ENCODE measurements at regions not wholly inside any gene's neighbourhood (a gene's known extent, or its start where the extent isn't known, plus 50 kb on each side); places are given as distances from the start of the nearest gene placed in this dataset.

- no peak for TF ChIP-seq CTCF (IDR thresholded peaks at IDR 0.05; ENCODE audit: low read depth, low read length)
- no peak for TF ChIP-seq POLR2A (IDR thresholded peaks at IDR 0.05; ENCODE audit: extremely low read depth, insufficient read length)
- TF ChIP-seq MAX (IDR thresholded peaks at IDR 0.05; ENCODE audit: low read depth, low read length) = no peak
- TF ChIP-seq MYC (IDR thresholded peaks at IDR 0.05; ENCODE audit: low read depth, low read length) = no peak
Measured at GRCh38 chr21:27406300-27407009, 439.6 kb upstream of the ADAMTS5 start.

All from NB4 (cell line).